Chondrocyte (in vitro differentiated cells): ENCODE measurements at regions not wholly inside any gene's neighbourhood (a gene's known extent, or its start where the extent isn't known, plus 50 kb on each side); places are given as distances from the start of the nearest gene placed in this dataset.

Experiments used
- DNase-seq: peaks from one replicate; pipeline ENCODE4 v3.0.0; 2021; ENCODE audit warnings: mixed read lengths, low spot score
- H3K27ac Mint-ChIP-seq: one replicate; pipeline ENCODE4 v1.8.0; 2021; ENCODE audit warnings: mild to moderate bottlenecking, moderate library complexity, mixed read lengths; ENCODE audit not compliant: unreplicated experiment
- H3K27me3 Mint-ChIP-seq: 2 replicates; pipeline ENCODE4 v1.8.0; 2021; ENCODE audit warnings: low read depth, mixed read lengths
- H3K36me3 Mint-ChIP-seq: 2 replicates; pipeline ENCODE4 v1.8.0; 2021; ENCODE audit warnings: low read depth, mixed read lengths
- H3K4me1 Mint-ChIP-seq: 2 replicates; pipeline ENCODE4 v1.8.0; 2021; ENCODE audit warnings: low read depth, mild to moderate bottlenecking, mixed read lengths
- H3K4me3 Mint-ChIP-seq: one replicate; pipeline ENCODE4 v1.8.0; 2021; ENCODE audit warnings: mild to moderate bottlenecking, moderate library complexity, mixed read lengths; ENCODE audit not compliant: unreplicated experiment
- H3K9me3 Mint-ChIP-seq: 2 replicates; pipeline ENCODE4 v1.8.0; 2021; ENCODE audit warnings: low read depth, mixed read lengths
- CTCF ChIP-seq: fragments of 200-600 bp; sonication (generic); IDR thresholded peaks from 2 replicates; pipeline ENCODE4 v1.5.0; 2021; ENCODE audit warnings: antibody characterized with exemption, mild to moderate bottlenecking, moderate library complexity

DNA sequence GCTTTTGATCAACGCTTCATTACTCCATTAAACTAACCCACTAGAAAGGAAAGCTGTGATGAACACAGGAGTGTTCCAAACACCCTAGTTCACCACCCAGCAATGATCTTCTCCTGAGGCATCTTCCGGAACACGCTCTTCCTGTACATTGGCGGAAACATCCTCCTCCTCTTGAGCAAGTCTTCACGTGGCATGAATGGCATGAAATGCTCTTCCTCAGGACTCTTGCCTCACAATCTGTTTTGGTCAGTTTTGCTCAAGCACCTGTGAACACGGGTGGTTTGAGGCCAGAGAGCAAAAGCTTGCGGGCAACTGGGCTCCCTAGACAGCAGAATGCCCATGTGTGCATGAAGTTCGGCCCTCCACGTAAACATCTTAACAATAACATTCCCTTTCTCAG is 734.2 kb upstream of the SALL3 start:
- Mint-ChIP-seq H3K27ac (no peak overlapping the region), H3K27me3 (peaks cover 1% of the 10 kb centered on the region), H3K9me3 (peaks cover 3% of the 10 kb centered on the region), H3K4me3 (no peak overlapping the region), H3K36me3 (no peaks in the 10 kb centered on the region), H3K4me1 (no peaks in the 10 kb centered on the region)
- DNase-seq: no peak
- no peak for TF ChIP-seq CTCF

GRCh38 chr18:78246050-78246449 is 733.6 kb upstream of the SALL3 start:
- no peak for TF ChIP-seq CTCF
- Mint-ChIP-seq H3K9me3 (peaks cover 3% of the 10 kb centered on the region), H3K4me3 (no peak overlapping the region), H3K4me1 (no peaks in the 10 kb centered on the region), H3K36me3 (no peaks in the 10 kb centered on the region), H3K27ac (no peak overlapping the region), H3K27me3 (no peaks in the 10 kb centered on the region)
- DNase-seq: no peak

GRCh38 chr18:78246588-78246987 is 733.0 kb upstream of the SALL3 start:
- Mint-ChIP-seq H3K36me3 (no peaks in the 10 kb centered on the region), H3K9me3 (peaks cover 3% of the 10 kb centered on the region), H3K27ac (no peak overlapping the region), H3K4me3 (no peak overlapping the region), H3K4me1 (no peaks in the 10 kb centered on the region), H3K27me3 (no peaks in the 10 kb centered on the region)
- TF ChIP-seq CTCF: no peak
- DNase-seq: no peak

GRCh38 chr18:78247615-78248289 is 731.9 kb upstream of the SALL3 start:
- DNase-seq: no peak
- TF ChIP-seq CTCF: no peak
- no peak overlapping the region for H3K27ac Mint-ChIP-seq
- no peaks in the 10 kb centered on the region for H3K27me3 Mint-ChIP-seq
- no peaks in the 10 kb centered on the region for H3K36me3 Mint-ChIP-seq
- H3K9me3 Mint-ChIP-seq: peaks cover 3% of the 10 kb centered on the region
- H3K4me3 Mint-ChIP-seq: no peak overlapping the region
- H3K4me1 Mint-ChIP-seq: no peaks in the 10 kb centered on the region

GRCh38 chr18:78255013-78255412 is 724.6 kb upstream of the SALL3 start:
- Mint-ChIP-seq H3K27me3 (no peaks in the 10 kb centered on the region), H3K4me3 (no peak overlapping the region), H3K4me1 (no peaks in the 10 kb centered on the region), H3K9me3 (peaks cover 11% of the 10 kb centered on the region), H3K36me3 (no peaks in the 10 kb centered on the region), H3K27ac (no peak overlapping the region)
- DNase-seq: no peak
- TF ChIP-seq CTCF: no peak
